Activated CD4-positive, alpha-beta T cell treated with anti-CD3 and anti-CD28 coated beads for 36 hours (primary cell): ENCODE measurements at regions not wholly inside any gene's neighbourhood (a gene's known extent, or its start where the extent isn't known, plus 50 kb on each side); places are given as distances from the start of the nearest gene placed in this dataset. TPM values are rescaled to one million over a fixed set of nuclear protein-coding genes. Genes with fewer than 3 reads are reported as not detected.

Source experiments
- ATAC-seq: fragments of 200-7000 bp; cut with Tn5 transposase; one replicate; pipeline ENCODE4 v1.10.0; 2021; ENCODE audit warnings: mild to moderate bottlenecking, moderate library complexity
- CTCF ChIA-PET: fragments of 350-600 bp; sonication (Branson Sonifier 250); formaldehyde crosslinking; loops from one replicate; lab custom pipeline; 2021; ENCODE audit warnings: antibody characterized with exemption; lab: Charles Lee
- POLR2A ChIA-PET: fragments of 350-600 bp; sonication (Branson Sonifier 250); formaldehyde crosslinking; loops from one replicate; lab custom pipeline; 2021; ENCODE audit warnings: antibody characterized with exemption, inconsistent platforms; lab: Charles Lee
- DNase-seq: peaks from one replicate; pipeline ENCODE4 v3.0.0-alpha.2; 2020
- H3K27ac Mint-ChIP-seq: one replicate; pipeline ENCODE4 v1.8.0; 2021; ENCODE audit warnings: mixed read lengths
- H3K27me3 Mint-ChIP-seq: one replicate; pipeline ENCODE4 v1.8.0; 2021; ENCODE audit warnings: mixed read lengths
- H3K36me3 Mint-ChIP-seq: one replicate; pipeline ENCODE4 v1.8.0; 2021; ENCODE audit warnings: low read depth, mixed read lengths
- H3K4me1 Mint-ChIP-seq: one replicate; pipeline ENCODE4 v1.8.0; 2021; ENCODE audit warnings: mixed read lengths
- H3K4me3 Mint-ChIP-seq: one replicate; pipeline ENCODE4 v1.8.0; 2021; ENCODE audit warnings: mild to moderate bottlenecking, moderate library complexity, mixed read lengths
- H3K9me3 Mint-ChIP-seq: one replicate; pipeline ENCODE4 v1.8.0; 2021; ENCODE audit warnings: low read depth, mixed read lengths
- intact Hi-C, 2 experiments: fragments of 100-400 bp; cut with DNase I in 1 of 2; cut with micrococcal nuclease in 1 of 2; formaldehyde crosslinking; loops; one replicate each; pipeline versions ENCODE4 v1.14.2 to v1.15.1; 2022 to 2024; cut with DNase I, micrococcal nuclease
- microRNA-seq: library from miRNA; unstranded; fragments of <30 nt; microRNA quantifications from one replicate; pipeline ENCODE4 v1.2.0, GENCODE V29; 2021; ENCODE audit warnings: borderline replicate concordance

DNA sequence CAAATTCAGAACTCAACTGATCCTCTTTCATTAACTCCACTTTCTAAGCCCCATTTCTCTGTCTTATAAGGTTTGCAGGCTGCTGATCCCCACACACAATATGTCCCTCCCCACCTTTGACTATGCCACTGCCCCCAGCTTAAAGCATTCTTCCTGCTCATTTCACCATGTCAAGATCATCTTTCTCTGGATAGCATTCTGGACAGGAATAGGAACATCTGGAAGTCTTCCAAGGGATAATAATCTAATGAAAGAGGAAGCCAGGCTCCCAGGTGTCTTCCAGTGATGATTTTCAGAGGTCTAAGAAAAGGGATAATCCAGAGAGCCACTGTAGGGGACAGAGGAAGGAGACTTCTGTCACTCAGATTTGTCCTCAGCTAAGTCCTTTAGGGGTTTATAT is 54.6 kb upstream of the GALNT15 start:
- H3K9me3 Mint-ChIP-seq = no peaks in the 10 kb centered on the region
- DNase-seq (no peak), ATAC-seq (no peak)
- H3K4me1 Mint-ChIP-seq = no peaks in the 10 kb centered on the region
- ChIA-PET POLR2A (no interaction called here), CTCF (no interaction called here)
- H3K4me3 Mint-ChIP-seq = no peak overlapping the region
- intact Hi-C loops = no loop called here
- no peak overlapping the region for H3K27ac Mint-ChIP-seq
- no peaks in the 10 kb centered on the region for H3K36me3 Mint-ChIP-seq
- H3K27me3 Mint-ChIP-seq = no peaks in the 10 kb centered on the region

DNA sequence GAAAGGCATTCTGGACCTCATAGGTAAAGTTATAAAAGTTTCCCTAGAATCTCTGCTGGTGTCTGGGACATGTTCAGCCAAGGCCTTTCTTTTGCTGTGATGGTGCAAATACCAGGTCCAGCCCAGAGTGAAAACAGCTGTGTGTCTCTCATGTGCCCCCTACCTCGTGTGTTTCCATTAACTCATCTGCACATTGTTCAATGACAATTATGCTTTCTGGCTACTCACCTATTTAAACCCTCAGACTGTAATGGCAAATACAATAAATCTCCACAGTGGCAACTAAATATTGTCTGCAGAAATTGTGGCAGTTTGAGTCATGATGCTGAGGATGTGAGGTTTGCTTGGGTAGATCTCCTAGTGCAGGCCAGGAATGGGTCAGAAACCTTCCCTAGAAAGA is 53.1 kb upstream of the GALNT15 start:
- no peaks in the 10 kb centered on the region for H3K27me3 Mint-ChIP-seq
- ChIA-PET POLR2A (no interaction called here), CTCF (no interaction called here)
- H3K4me3 Mint-ChIP-seq = no peak overlapping the region
- intact Hi-C loops = no loop called here
- DNase-seq (no peak), ATAC-seq (no peak)
- H3K9me3 Mint-ChIP-seq = no peaks in the 10 kb centered on the region
- no peaks in the 10 kb centered on the region for H3K4me1 Mint-ChIP-seq
- no peak overlapping the region for H3K27ac Mint-ChIP-seq
- no peaks in the 10 kb centered on the region for H3K36me3 Mint-ChIP-seq

DNA sequence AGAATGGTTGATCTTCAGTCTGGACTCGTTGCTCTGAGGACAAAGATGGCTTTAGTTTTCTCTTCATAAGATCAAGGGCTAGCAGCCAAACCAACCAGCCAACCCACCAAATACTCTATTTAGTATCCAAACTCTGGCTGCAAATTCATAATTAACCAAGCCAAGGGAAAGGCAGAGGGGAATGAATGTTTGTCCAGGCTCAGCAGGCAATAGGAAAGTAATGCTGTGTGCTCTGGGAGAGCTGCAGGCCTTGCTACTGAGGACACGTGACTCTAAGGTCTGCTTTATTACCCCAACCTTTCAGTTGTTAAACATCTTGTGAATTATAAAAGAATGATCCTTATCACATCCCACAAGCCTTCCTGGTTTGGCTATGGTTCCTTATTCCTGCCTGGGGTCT is 52.3 kb upstream of the GALNT15 start:
- POLR2A ChIA-PET = no interaction called here
- H3K36me3 Mint-ChIP-seq = no peaks in the 10 kb centered on the region
- CTCF ChIA-PET = no interaction called here
- intact Hi-C loops = no loop called here
- no peaks in the 10 kb centered on the region for H3K9me3 Mint-ChIP-seq
- no peak overlapping the region for H3K4me3 Mint-ChIP-seq
- DNase-seq (no peak), ATAC-seq (no peak)
- H3K4me1 Mint-ChIP-seq = no peaks in the 10 kb centered on the region
- no peak overlapping the region for H3K27ac Mint-ChIP-seq
- no peaks in the 10 kb centered on the region for H3K27me3 Mint-ChIP-seq

DNA sequence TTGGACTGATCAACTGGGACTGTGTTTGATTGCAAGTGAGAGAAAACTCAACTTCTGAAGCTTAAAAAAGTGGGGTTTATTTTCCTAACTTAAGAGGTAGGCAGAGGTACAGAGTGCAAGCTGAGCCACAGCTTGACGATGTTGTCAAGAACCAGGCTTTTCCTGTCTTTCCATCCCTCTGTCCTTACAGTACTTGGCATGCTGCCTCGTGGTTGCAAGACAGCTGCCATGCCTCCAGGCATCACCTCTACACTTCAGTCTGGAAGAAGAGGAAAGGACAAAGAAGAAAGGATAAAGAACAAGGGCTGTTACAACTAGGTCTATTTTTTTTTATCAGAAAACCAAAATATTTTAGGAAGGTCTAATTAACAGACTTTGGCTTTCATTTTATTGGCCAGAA is 51.8 kb upstream of the GALNT15 start:
- no peaks in the 10 kb centered on the region for H3K36me3 Mint-ChIP-seq
- intact Hi-C loops = no loop called here
- no peak overlapping the region for H3K27ac Mint-ChIP-seq
- no peaks in the 10 kb centered on the region for H3K27me3 Mint-ChIP-seq
- H3K4me1 Mint-ChIP-seq = no peaks in the 10 kb centered on the region
- no peak overlapping the region for H3K4me3 Mint-ChIP-seq
- no peaks in the 10 kb centered on the region for H3K9me3 Mint-ChIP-seq
- ATAC-seq (no peak), DNase-seq (no peak)
- CTCF ChIA-PET = no interaction called here
- POLR2A ChIA-PET = no interaction called here

DNA sequence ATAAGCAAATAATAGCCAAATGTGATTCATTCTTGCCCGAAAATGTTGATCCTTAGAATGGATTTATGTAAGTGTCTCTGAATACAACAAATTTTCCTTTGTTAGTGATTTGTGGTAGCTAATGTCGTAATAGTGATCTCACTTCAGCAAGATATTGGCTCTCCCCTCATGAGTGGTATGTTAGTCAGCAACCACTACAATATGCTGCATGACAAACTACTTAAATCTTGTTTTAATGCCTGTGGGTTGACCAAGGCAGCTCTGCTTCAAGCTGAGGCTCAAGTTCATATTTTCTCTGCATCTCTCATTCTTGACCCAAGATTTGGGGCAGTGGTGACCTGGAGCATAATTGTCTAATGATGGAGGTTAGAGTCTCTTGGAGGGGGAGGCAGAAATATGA is 49.8 kb upstream of the GALNT15 start:
- intact Hi-C loops = no loop called here
- Mint-ChIP-seq H3K36me3 (no peaks in the 10 kb centered on the region), H3K27me3 (no peaks in the 10 kb centered on the region), H3K4me1 (no peaks in the 10 kb centered on the region), H3K4me3 (no peak overlapping the region), H3K27ac (no peak overlapping the region), H3K9me3 (no peaks in the 10 kb centered on the region)
- ChIA-PET POLR2A (no interaction called here), CTCF (interaction anchor here (1.4 to 1.8 kb wide), 2 partner anchors 11 to 56 kb away, joined by 3 to 5 read pairs; no protein-coding TSS in a partner anchor)
- ATAC-seq (peak; percentile 75), DNase-seq (no peak)

Small RNAs in the stretch of these regions (microRNA-seq; reads per million reads assigned to microRNA genes)
- not detected for gene MIR563
